ENCODE measurements at regions not wholly inside any gene's neighbourhood (a gene's known extent, or its start where the extent isn't known, plus 50 kb on each side); places are given as distances from the start of the nearest gene placed in this dataset.

DNA sequence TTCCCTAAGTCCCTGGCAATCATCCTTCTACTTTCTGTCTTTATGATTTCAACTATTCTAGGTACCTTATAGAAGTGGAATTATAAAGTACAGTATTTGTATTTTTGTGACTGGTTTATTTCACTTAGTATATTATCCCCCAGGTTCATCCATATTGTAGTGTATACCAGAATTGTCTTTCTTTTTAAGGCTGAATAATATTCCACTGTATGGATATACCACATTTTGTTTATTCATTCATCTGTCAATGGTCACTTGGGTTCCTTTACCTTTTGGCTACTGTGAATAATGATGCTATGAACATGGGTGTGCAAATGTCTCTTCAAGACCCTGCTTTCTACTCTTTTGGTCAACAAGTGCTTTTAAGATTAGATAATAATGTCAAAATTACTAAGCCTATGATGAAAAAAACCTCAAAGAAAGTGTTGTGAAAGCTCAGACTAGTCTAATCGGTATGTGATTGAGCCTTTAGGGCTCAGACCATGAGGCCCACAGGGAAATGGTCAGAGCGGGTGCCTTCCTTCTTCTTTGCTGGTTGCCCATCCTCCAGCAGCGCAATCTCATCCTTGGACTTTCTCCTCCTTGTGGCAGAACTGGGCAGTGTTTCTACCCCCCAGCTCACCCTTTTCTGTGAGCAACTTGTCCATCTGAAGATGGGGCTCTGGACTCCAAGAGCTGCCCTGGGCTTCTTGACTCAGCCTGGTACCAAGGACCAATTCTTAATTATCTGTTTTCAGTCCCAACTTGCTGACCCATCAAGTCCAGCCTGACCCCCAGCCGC is 105.4 kb downstream of the TTC8 start:
- Histone ChIP-seq H3K4me3 (no peak overlapping the region), H3K27ac (no peak overlapping the region), H3K4me1 (replicated peaks in 1 of 2) (peaks cover 0 to 10% of the 10 kb centered on the region in 2 donors)
- ATAC-seq (replicated peaks in 6 of 8): no peak
- WGBS, 10 experiments: 40 to 100% (median 80%) methylated on average over 1 to 4 of the region's 4 CpGs; no CpG with 5 or more reads in 1 of the 10 experiments
- in situ Hi-C loops (cut with MboI; ENCODE audit: low pct_unique_long_range_greater_than_20kb in 2 of 9, low sequenced_read_pairs in 9 of 9, unreplicated experiment in 9 of 9): no loop called here

DNA sequence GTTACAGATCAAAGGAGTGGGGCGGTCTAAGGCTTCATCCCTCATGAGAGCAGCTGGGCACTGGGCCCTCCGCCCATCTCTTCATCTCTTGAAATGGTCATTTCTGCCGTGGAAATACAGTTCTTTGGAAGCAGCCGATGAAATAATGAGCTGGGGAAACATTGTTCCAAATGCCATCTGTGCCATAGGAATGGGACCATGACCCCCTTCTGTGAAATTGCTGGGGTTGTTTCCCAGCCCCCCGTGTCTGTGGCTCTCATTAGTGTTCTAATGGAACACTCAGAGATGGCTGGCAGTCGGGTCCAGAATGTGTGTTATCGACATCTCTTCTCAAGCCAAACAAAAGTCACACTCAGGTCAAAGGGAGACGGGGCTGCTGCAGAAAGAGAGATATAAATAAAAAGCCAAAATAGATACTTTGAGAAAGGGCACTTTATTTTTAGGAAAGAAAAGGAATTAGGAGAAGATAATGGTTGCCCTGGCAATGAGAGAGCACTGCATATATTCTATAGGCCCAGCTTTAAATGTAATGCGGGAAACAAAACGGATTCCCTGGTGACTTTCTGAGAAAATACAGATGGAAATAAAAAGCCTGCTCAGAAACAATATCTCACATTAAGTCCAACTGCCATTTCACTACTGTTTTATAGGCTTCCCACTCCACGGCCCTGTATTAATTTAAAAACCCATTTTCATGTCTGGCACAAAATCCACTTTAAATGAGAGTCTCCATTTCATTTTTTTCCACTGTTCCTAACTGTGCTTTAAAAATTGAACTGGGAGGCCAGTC is 107.1 kb downstream of the TTC8 start:
- Histone ChIP-seq H3K27ac (no peak overlapping the region), H3K4me1 (replicated peaks in 1 of 2) (peaks cover 0 to 10% of the 10 kb centered on the region in 2 donors), H3K4me3 (no peak overlapping the region)
- 35 to 100% (median 52%) methylated on average over 1 to 11 of the region's 11 CpGs for WGBS, 10 experiments
- in situ Hi-C loops (cut with MboI; ENCODE audit: low pct_unique_long_range_greater_than_20kb in 2 of 9, low sequenced_read_pairs in 9 of 9, unreplicated experiment in 9 of 9): no loop called here
- no peak for ATAC-seq (replicated peaks in 6 of 8)

DNA sequence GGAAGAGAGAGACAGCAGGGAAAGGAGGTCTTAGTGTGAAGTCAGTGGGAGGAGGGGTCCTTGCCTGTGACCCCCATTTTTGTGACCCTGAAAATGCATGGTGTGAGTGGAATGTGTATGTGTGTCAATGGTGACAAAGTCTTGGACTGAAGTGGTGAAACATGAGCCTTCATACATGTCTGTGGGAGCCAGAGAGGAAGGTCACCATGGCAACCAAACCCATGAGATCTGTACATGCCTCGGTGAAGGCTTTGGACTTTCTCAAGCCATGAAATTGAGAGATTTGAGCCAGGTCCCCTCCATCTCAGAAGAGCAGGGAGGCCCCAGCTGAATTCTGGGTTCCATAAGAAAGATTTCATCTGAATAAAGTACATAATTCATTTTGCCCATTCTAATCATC is 108.7 kb downstream of the TTC8 start:
- no peak for ATAC-seq (replicated peaks in 6 of 8)
- 0 to 83% (median 33%) methylated on average over 1 of the region's 1 CpG; no CpG with 5 or more reads in 6 of the 10 experiments for WGBS, 10 experiments
- peaks cover 0 to 10% of the 10 kb centered on the region in 2 donors for H3K4me1 ChIP-seq (replicated peaks in 1 of 2)
- in situ Hi-C loops (cut with MboI; ENCODE audit: low pct_unique_long_range_greater_than_20kb in 2 of 9, low sequenced_read_pairs in 9 of 9, unreplicated experiment in 9 of 9): no loop called here
- no peak overlapping the region for H3K27ac ChIP-seq
- H3K4me3 ChIP-seq: no peak overlapping the region

DNA sequence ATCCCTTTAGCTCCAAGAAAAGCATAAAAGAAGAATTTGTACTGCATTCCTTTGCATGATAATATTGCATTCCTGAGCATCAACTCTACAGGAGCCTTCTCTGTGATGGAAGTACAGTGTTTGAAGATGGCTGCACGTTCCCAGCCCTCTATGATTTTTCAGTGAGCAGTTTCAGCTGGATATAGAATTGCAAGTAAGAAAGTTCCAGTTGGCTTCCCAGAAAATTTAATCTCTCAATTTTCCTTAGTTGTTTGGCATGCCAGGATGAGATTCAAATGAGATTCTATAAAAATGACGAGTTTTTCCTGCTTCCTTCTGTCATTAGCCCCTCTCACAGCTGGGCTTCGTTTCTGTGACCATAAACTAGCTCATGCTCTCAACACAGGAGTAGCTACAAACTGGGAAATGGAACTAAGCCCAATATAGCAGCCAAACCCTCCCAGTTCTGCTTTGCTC is 109.9 kb downstream of the TTC8 start:
- H3K4me1 ChIP-seq (replicated peaks in 1 of 2): peaks cover 0 to 10% of the 10 kb centered on the region in 2 donors
- in situ Hi-C loops (cut with MboI; ENCODE audit: low pct_unique_long_range_greater_than_20kb in 2 of 9, low sequenced_read_pairs in 9 of 9, unreplicated experiment in 9 of 9): no loop called here
- 0 to 100% (median 66%) methylated on average over 1 to 3 of the region's 3 CpGs for WGBS, 10 experiments
- no peak for ATAC-seq (replicated peaks in 6 of 8)
- H3K4me3 ChIP-seq: no peak overlapping the region
- H3K27ac ChIP-seq: no peak overlapping the region

DNA sequence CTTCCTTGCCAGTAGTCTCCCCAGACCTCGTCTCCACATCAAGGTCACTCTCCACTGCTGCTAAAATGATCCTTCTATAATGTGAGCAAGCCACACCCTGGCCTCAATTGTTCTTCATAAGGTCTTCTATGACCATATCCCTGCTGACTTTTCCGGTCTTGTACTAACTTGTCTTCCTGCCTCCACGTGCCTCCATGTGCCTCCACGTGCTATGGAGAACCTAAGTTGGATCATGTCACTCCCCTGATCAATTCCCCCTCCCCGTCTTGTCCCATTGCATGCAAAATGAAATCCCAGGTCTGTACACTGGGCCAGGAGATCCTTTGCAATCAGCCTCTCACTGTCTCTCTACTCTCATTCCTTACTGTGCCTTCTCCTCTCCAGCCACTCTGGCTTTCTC is 110.6 kb downstream of the TTC8 start:
- in situ Hi-C loops (cut with MboI; ENCODE audit: low pct_unique_long_range_greater_than_20kb in 2 of 9, low sequenced_read_pairs in 9 of 9, unreplicated experiment in 9 of 9): no loop called here

DNA sequence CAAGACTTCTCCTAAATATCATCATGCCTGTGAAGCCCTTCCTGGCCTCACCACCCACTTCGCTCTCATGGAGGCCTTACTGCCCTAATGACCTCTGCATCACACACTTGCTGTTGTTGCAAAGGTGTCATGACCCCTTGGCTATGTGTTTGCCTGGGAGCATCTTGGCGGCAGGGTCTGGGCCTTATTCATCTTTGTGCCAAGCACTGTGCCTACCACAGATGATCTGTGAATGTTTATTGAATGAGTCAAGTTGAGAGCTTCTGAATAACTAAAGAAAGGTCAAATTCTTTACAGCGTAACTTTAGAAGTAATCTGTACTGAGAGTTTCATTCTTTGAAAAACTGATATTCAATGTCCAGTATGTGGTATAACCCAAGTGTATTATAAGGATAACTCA is 113.3 kb downstream of the TTC8 start:
- Histone ChIP-seq H3K4me3 (no peak overlapping the region), H3K4me1 (replicated peaks in 1 of 2) (no peaks in the 10 kb centered on the region), H3K27ac (no peak overlapping the region)
- WGBS, 10 experiments: 56 to 100% (median 92%) methylated on average over 1 to 3 of the region's 3 CpGs; no CpG with 5 or more reads in 1 of the 10 experiments
- in situ Hi-C loops (cut with MboI; ENCODE audit: low pct_unique_long_range_greater_than_20kb in 2 of 9, low sequenced_read_pairs in 9 of 9, unreplicated experiment in 9 of 9): no loop called here
- no peak for ATAC-seq (replicated peaks in 6 of 8)

More for the DNA sequence above, 110.6 kb downstream of the TTC8 start:
- peaks cover 0 to 10% of the 10 kb centered on the region in 2 donors for H3K4me1 ChIP-seq (replicated peaks in 1 of 2)
- no peak for ATAC-seq (replicated peaks in 6 of 8)
- H3K4me3 ChIP-seq: no peak overlapping the region
- H3K27ac ChIP-seq: no peak overlapping the region
- 0 to 95% (median 79%) methylated on average over 1 to 5 of the region's 5 CpGs; no CpG with 5 or more reads in 3 of the 10 experiments for WGBS, 10 experiments

DNA sequence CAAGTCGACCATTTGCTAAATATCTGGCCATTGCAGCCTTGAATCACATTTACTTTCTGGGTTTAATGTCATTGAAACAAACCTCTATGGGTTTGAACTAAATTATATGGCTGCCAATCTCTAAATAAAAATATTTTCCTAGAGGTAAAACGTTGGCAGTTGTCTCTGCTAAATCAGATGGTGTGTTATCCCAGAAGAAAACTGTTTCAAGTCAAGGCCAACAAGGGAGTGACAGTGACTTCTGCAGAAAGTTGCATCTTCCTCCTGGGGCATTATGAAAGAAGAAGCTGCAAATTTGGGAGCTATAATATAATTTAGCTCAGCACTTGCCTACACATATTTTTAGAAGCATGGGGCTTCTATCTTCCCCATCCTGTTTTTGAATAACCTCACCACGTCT is 116.2 kb downstream of the TTC8 start:
- WGBS, 10 experiments: 0 to 67% (median 40%) methylated on average over 1 to 3 of the region's 3 CpGs; no CpG with 5 or more reads in 2 of the 10 experiments
- ATAC-seq (replicated peaks in 6 of 8): no peak
- Histone ChIP-seq H3K4me3 (no peak overlapping the region), H3K4me1 (replicated peaks in 1 of 2) (no peaks in the 10 kb centered on the region), H3K27ac (no peak overlapping the region)
- in situ Hi-C loops (cut with MboI; ENCODE audit: low pct_unique_long_range_greater_than_20kb in 2 of 9, low sequenced_read_pairs in 9 of 9, unreplicated experiment in 9 of 9): no loop called here

DNA sequence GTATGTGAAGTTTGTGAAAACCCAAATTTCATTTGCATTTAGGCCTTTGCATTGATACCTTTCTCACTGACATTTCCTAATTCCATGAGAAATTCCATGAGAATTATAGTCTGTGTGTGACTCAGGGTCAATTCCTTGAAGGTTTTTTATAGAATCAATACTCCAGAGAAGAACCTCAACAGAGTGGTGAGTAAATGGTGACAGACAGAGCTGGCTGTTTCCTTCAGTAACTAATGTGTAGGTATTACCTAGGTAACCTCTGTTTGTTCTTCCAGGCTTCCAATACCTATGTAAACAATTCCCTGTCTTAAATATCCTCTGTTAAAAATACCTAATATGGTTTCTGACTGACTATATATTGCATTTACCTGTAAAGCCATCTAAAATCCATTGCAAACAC is 117.0 kb downstream of the TTC8 start:
- in situ Hi-C loops (cut with MboI; ENCODE audit: low pct_unique_long_range_greater_than_20kb in 2 of 9, low sequenced_read_pairs in 9 of 9, unreplicated experiment in 9 of 9): no loop called here
- ATAC-seq (replicated peaks in 6 of 8): no peak
- no peak overlapping the region for H3K4me3 ChIP-seq
- H3K4me1 ChIP-seq (replicated peaks in 1 of 2): no peaks in the 10 kb centered on the region
- no peak overlapping the region for H3K27ac ChIP-seq

DNA sequence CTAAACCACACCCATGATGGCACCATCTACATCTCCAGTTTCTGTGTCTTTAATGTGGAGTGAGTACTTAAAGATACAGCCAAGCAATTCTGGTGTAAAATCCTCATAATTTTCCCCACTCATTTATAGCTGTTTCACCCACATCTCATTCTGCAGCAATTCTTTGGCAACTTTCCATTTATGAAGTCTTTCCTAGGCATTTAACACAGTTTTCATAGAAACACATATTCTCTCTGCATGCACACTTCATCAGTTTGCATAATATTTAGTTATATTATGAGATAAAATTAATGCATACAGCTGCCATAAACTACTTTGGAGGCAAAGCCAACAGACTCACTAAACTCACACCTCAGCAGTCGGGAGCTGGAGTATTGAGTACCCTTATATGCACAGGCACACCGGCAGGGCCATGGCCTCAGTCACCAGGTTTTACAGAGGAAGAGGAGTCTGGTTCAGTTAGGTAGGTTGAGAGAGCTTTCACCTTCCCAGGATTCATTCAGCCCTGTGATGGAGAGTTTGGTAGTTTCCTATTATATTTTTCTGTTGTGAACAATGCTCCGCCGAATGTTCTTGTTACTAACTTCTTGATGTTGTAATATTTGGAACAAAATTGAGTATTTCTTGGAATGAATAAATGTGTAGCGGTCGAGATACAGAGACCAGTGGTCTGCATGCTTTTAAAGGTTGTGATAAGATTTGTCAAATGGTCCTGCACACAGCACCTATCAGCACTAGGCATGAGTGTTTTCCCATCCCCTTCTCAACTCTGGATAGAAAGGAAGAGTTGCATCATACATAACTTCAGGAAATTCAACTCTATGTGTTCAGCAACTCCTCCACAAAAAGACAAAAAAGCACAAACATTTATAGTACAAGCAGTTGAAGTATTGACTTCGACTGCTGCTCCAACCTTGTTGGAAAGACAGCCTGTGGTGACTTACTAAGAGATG is 123.5 kb downstream of the TTC8 start:
- no peak for ATAC-seq (replicated peaks in 6 of 8)
- Histone ChIP-seq H3K4me1 (replicated peaks in 1 of 2) (no peaks in the 10 kb centered on the region), H3K27ac (no peak overlapping the region), H3K4me3 (no peak overlapping the region)
- in situ Hi-C loops (cut with MboI; ENCODE audit: low pct_unique_long_range_greater_than_20kb in 2 of 9, low sequenced_read_pairs in 9 of 9, unreplicated experiment in 9 of 9): no loop called here
- WGBS, 10 experiments: 44 to 93% (median 80%) methylated on average over 2 to 7 of the region's 7 CpGs; no CpG with 5 or more reads in 1 of the 10 experiments

DNA sequence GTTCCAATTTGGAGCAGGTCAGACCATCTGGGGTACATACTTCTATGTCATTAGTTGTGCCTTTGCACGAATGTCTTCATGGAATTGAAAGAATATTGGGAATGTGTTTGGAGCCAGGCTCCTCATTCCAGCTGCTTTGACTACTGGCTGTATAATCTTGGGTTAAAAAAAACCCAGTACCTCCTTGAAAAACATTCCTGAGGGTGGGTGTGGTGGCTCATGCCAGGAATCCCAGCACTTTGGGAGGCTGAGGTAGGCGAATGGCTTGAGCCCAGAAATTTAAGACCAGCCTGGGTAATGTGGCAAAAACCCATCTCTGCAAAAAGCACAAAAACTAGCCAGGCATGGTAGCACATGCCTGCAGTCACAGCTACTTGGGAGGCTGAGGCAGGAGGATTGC is 125.6 kb downstream of the TTC8 start:
- Histone ChIP-seq H3K4me3 (no peak overlapping the region), H3K27ac (no peak overlapping the region), H3K4me1 (replicated peaks in 1 of 2) (no peaks in the 10 kb centered on the region)
- 0 to 71% (median 61%) methylated on average over 1 to 2 of the region's 2 CpGs; no CpG with 5 or more reads in 3 of the 10 experiments for WGBS, 10 experiments
- ATAC-seq (replicated peaks in 6 of 8): no peak
- in situ Hi-C loops (cut with MboI; ENCODE audit: low pct_unique_long_range_greater_than_20kb in 2 of 9, low sequenced_read_pairs in 9 of 9, unreplicated experiment in 9 of 9): no loop called here

DNA sequence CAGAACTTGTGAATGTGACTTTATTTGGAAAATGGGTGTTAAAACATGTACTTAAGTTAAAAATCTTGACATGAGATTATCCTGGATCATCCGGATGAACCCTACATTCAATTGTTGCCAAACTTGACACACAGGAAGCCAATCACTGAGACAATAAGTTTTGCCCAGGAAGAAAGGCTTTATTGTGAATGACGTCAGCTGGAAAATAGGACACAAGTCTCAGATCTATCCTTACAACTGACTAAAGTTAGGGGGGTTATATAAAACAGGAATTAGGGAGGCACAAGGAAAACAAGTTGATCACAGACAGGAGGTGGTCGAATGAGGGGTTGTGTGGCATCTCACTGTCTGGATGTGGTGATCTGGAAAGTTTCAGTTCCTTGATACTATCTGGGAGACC is 126.9 kb downstream of the TTC8 start:
- in situ Hi-C loops (cut with MboI; ENCODE audit: low pct_unique_long_range_greater_than_20kb in 2 of 9, low sequenced_read_pairs in 9 of 9, unreplicated experiment in 9 of 9): no loop called here
- Histone ChIP-seq H3K4me1 (replicated peaks in 1 of 2) (no peaks in the 10 kb centered on the region), H3K27ac (no peak overlapping the region), H3K4me3 (no peak overlapping the region)
- ATAC-seq (replicated peaks in 6 of 8): no peak
- WGBS, 10 experiments: 0 to 86% (median 30%) methylated on average over 1 to 3 of the region's 3 CpGs; no CpG with 5 or more reads in 3 of the 10 experiments

DNA sequence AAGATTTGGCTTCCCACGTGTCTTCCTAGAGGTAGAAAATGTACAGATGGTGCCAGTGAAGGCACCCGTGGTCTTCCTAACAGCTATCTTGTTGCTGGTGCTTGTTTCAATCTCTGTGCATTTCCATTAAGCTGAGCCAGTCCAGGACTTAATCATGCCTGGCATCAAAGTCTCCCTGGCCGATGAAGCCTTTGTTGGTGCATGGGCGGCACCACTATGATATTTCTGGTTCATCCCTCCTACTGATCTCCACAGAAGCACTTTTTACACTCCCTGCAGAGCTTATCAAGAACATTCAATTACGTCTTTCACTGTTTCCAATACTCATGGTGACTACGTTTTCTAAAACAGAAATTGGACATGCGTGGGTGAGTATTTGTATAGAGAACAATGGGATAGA is 128.4 kb downstream of the TTC8 start:
- WGBS, 10 experiments: 19 to 88% (median 75%) methylated on average over 1 to 7 of the region's 7 CpGs; no CpG with 5 or more reads in 2 of the 10 experiments
- Histone ChIP-seq H3K4me1 (replicated peaks in 1 of 2) (no peaks in the 10 kb centered on the region), H3K27ac (no peak overlapping the region), H3K4me3 (no peak overlapping the region)
- ATAC-seq (replicated peaks in 6 of 8): no peak
- in situ Hi-C loops (cut with MboI; ENCODE audit: low pct_unique_long_range_greater_than_20kb in 2 of 9, low sequenced_read_pairs in 9 of 9, unreplicated experiment in 9 of 9): no loop called here

All from motor neuron (in vitro differentiated cells).